ENCODE measurements at regions not wholly inside any gene's neighbourhood (a gene's known extent, or its start where the extent isn't known, plus 50 kb on each side); places are given as distances from the start of the nearest gene placed in this dataset.

DNA sequence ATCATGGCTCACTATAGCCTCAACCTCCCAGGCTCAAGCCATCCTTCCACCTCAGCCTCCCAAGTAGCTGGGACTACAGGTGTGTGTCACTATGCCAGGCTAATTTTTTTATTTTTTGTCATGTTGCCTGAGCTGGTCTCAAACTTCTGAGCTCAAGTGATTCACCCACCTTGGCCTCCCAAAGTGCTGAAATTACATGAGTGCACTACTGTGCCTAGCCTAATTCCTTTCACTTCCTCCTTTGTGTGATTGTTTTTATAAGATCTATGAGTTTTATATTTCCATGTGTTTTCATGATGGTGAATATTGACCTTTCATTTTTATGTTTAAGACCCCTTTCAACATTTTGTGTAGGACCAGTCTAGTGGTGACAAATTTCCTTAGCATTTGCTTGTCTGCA lies 55.2 kb upstream of the IL12B start:
- DNase-seq (ENCODE audit: low read depth, low spot score) = no peak

DNA sequence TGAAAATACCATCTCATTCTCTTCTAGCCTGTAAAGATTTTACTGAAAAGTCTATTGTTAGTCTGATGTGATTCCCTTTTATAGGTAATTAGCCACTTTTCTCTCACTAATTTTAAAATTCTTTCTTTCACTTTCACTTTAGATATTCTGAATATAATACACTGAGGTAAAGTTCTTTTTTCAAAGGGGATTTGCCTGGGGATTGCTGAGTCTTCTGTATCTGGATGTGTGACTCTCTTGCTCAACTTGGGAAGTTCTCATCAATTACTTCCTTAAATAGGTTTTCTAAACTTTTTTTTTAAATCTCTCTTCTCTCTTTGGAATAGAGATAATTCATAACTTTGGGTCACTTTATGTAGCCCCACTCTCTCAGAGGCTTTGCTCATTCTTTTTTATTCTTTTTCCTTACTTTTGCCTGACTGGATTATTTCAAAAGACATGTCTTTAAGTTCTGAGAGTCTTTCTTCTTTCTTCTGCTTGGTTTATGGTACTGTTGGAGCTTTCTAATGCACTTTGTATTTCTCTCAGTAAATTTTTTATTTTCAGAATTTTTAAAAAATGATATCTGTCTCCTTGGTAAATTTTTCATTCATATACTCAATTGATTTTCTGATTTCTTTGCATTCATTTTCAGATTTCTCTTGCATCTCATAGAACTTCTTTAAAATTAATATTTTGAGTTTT lies 55.9 kb upstream of the IL12B start:
- DNase-seq (ENCODE audit: low read depth, low spot score) = no peak

DNA sequence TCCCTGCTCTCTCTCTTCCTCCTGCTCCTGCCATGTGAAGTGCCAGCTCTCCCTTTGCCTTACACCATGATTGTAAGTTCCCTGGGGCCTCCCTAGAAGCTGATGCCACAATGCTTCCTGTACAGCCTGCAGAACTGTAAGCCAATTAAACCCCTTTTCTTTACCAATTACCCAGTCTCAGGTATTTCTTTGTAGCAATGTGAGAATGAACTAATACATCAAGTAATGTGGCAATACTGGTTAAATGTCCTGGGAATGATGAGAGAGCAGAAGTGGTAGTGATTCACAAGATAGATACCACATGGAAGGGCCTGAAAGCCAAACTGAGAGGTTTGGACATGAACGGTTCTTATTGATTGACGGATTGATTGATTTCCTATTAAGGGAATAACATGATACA lies 62.6 kb upstream of the IL12B start:
- no peak for DNase-seq (ENCODE audit: low read depth, low spot score)

DNA sequence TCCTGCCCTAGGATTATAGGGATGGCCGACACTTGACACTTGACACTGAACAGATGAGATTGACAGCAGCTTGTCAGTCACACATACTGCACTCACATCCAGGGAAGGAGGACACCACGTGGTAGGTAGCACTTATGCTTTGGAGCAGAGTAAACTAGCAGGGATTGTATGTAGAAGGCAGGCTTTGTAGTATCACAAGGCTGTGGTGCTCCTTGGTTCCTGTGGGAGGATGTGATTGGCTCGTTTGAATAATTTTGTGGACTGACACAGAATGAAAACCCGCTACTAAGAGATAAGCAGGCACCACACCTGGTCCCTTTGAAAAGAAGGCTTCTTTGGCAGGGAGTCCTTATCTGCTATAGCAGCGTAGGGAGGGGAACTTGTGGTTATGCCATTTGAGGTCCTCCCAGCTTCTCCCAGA lies 63.6 kb upstream of the IL12B start:
- no peak for DNase-seq (ENCODE audit: low read depth, low spot score)

DNA sequence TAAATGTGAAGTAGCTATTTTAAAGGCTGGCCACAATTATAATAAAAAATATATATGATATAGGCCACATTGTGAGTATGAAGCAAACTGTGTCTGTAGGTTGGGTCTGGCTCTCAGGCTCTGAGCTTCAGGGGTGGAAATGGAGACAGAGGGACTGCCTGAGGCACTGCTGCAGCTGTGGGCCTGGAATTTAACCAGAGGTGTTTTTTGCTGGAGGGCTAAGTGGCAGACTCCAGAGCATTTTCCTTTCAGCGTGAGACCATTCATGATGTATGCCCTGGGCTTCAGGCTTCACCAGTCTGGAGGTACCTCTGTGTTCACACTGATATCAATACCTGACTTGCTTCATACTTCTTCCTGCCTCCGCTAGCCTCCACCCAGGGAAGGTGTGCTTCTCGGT lies 64.9 kb upstream of the IL12B start:
- DNase-seq (ENCODE audit: low read depth, low spot score) = no peak

DNA sequence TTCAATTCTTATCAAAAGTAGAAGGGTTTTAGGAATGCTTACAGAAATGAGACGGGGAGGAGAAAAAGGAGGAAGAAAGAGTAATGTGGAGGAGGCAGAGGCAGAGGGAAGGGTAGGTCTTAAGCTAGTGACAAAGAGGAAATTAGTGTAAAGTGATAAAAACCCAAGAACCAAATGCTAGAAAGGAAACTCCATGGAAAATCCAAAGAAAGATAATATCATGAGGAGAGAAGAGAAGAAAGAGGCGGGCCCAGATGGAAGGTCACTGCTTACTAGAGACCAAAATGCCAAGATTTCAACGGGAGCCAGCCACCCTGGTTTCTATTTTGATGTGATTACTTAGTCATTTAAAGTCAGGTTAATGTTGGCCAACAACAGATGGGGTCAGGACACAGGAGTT lies 68.6 kb upstream of the IL12B start:
- no peak for DNase-seq (ENCODE audit: low read depth, low spot score)

DNA sequence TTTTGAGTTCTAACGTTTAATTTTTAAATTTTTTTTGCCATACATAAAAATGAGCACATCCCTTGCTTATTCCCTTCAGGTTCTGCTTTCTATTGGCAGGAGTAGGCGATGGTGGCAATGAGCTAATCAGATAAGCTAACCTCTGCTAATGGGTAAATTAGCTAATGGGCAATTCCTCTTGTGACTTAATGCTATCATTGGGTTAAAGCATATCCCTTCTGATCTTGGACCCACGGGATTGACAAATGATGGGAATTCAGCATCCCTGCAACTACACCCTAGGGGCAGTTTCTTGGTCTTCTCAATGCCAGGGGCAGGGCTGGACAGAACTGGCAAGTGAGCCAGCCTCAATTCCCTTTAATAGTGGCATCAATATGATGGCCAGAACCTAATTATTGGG lies 70.2 kb upstream of the IL12B start:
- DNase-seq (ENCODE audit: low read depth, low spot score) = no peak

DNA sequence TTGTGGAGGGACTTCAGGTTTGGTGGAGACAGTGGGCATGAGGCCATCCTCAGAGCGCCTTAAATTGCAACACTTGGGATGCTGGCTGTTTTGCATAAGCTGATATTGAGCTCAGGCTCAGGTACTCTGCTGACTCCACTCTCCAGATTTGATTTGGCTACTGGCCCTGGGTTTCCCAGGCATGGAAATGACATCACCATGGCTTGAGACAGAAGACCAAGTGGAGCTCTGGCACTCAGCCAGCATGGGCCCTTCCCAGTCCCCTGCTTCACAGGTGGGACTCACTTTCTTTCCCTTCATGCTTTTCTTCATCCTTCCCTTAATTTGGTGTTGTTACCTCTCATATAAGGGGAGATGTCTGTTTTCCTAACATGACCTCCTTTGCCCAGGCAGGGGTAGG lies 72.0 kb upstream of the IL12B start:
- DNase-seq (ENCODE audit: low read depth, low spot score) = no peak

DNA sequence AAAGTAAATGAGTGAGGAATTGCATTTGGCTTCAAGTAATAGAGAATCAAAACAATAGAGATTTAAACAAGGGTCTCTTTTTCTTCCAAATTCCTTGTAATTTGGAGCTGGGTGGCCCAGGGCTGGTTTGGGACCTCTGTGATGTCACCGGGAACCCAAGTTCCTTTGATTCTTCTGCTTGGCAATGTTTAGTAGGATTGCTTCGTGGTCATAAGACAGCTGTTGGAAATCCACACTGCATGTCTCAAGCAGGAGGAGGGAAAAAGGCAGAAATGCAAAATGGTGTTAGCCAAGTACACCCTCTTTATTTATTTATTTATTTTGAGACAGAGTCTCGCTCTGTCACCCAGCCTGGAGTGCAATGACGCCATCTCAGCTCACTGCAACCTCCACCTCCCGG lies 72.6 kb upstream of the IL12B start:
- no peak for DNase-seq (ENCODE audit: low read depth, low spot score)

DNA sequence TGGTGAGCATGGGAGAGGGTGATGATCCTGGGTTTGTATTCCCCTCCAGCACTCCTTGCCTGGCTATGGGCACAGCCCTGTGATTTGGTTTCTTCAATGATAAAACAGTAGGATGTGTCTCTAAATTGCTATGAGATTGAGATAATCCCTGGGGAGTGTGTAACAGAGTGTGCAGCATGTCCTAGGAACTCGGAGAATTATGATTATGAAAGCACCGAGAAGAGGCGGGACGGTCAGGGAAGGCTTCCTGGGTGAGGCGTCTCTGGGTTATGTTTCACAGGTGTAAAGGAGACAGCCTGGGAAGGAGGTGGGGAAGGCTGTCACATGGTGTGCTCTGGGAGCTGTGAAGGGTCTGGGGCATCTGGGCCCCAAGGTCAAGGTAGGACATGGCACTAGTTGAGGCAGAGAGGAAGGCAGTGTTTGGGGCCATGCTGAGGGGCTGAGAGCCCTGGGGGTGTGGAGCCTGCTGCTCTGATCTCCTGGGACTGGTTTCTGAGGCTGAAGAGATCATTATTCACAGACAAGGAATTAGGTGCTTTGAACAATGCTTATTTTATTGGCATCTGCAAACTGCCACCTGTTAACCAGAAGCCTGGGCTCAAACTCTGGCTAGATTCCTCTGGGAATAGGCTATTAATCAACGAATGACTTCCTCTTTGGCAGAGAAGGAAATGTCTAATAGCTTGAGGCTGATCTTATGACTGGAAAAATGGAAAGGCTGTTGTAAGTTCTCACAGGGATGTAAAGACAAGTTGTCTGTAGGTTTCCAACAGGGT lies 73.8 kb upstream of the IL12B start:
- DNase-seq (ENCODE audit: low read depth, low spot score) = no peak

DNA sequence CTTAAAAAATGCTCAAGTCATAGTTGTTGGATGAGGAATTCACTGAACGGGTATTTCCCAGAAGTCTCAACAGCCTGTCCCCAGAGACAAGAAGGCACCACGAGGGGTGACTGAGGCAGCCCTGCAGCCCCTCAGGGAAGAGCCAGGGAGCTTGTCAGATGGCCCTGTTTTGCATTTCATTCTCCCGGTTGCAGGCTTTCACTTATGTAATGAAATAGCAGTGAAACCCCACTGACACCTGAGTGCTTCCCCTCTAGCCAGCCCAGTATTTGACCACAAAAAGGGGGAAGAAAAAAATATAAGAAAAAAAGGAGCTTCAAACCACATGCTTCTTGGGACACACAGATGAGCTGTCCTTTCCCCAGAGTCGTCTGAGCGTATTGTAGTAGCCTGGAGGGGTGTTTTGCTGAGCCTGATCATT lies 75.3 kb upstream of the IL12B start:
- DNase-seq (ENCODE audit: low read depth, low spot score) = no peak

DNA sequence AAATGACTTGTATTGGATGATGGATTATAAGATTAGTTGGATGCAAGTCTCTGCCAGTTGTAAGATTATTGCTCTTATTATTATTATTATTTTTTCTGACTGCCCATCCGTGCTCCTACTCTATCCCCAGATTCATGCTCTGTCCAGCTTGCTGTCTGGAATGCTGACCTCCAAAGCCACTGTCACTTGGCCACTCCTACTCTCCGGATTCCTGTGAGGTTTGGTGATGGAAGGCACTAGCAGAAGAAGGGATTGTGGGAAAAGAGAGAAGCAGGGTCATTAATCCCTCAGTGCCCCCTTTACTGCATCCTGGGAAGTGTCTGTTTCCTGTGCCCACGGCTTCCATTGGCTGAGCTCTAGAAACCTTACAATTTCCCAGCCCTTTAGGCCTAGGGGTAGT lies 76.3 kb upstream of the IL12B start:
- DNase-seq (ENCODE audit: low read depth, low spot score) = no peak

DNA sequence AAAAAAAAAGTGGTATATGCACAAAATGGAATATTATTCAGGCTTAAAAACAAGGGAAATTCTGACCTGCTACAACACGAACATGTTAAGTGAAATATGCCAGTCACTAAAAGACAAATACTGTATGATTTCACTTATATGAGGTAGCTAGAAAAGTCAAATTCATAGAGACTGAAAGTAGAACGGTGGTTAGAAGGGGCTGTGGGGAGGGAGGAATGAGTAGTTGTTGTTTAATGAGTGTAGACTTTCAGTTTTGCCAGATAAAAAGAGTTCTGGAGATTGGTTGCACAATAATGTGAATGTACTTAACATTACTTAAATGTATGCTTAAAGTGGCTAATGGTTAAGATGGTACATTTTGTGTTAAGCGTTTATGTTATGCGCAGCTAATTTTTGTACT lies 79.5 kb upstream of the IL12B start:
- DNase-seq (ENCODE audit: low read depth, low spot score) = no peak

DNA sequence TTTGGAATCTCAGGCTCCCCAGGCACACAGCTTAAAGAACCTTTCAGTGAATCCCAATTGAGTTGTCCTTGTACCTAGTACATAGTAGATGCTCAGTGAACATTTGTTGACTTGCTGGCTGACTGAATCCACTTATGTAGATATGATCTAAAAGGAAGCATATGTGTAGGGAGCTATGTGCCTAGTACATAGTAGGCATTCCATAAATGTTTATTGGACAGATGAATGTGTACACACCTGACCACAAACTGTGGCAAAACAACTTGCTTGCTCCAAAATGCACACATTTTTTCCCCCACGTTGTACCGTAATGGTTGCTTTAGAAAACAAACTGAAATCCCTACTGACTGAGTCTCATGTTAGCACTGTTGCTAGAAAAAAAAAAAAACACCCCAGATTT lies 80.2 kb upstream of the IL12B start:
- DNase-seq (ENCODE audit: low read depth, low spot score) = no peak

DNA sequence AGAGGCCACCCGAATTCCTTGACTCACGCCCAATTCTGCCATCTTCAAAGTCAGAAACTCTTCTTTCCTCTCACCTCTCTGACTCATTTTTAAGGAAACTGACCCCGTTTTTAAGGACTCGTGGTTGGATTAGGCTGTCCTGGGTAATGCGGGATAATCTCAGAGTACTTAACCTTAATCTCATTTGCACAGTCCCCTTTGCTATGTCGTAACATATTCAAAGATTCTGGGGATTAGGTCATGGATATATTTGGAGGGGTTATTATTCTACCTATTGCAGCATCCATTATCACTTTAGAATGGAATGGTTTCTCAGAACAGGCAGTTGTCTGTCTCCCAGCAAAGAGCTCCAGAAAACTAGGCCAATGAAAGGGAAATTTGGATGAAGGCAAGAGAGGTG lies 80.8 kb upstream of the IL12B start:
- no peak for DNase-seq (ENCODE audit: low read depth, low spot score)

DNA sequence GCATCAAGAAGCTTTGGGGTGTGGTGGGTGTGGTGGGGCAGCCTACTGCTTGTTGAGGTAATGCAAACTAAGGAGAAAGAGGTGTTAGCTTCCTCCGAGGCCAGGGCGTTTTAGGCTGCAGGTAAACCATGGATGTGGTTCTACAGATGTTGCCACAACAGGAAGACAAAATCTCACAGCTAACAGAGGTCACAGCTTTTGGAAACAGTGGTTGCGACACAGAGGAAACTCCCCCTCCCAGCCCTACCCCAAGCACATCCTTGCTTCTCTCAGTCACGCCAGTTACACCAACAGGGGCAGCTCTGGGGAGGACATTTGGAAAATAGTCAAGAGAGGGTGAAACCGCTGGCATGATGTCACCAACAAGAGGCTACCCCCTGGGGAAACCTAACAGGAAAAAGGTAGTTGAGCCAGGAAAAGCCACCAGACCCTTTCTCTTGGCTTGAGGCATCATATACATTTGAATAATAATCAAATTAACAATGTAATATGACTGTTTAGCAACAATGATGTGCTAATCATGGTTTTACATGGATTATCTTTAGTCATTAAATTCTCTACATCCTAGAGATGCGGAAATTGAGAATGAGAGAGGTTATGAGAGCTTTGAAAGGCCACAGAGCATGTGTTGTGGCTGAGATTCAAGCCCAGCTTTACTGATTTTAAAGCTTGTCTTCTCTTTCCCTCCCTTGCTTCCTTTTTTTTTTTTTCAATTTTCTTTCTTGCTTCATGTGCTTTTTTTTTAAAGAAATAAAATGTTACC lies 82.2 kb upstream of the IL12B start:
- peak; percentile 12 for DNase-seq (ENCODE audit: low read depth, low spot score)

DNA sequence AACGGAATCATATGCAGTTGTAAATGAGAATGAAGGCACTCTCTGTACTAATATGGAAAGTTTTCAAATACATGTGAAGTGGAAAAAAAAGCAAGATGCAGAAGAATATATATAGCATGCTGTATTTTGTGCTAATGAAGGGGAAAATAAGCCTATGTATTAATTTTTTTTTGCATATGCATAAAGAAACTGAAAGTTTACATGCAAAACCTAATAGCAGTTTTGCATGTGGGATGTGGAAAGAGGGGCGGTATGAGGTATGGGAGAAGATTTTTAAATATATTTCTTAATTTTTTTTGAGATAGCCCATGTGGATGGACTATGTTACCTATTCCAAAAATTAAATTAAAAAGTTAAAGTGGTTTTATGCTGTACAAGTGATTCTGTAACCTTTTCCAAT lies 83.7 kb upstream of the IL12B start:
- no peak for DNase-seq (ENCODE audit: low read depth, low spot score)

DNA sequence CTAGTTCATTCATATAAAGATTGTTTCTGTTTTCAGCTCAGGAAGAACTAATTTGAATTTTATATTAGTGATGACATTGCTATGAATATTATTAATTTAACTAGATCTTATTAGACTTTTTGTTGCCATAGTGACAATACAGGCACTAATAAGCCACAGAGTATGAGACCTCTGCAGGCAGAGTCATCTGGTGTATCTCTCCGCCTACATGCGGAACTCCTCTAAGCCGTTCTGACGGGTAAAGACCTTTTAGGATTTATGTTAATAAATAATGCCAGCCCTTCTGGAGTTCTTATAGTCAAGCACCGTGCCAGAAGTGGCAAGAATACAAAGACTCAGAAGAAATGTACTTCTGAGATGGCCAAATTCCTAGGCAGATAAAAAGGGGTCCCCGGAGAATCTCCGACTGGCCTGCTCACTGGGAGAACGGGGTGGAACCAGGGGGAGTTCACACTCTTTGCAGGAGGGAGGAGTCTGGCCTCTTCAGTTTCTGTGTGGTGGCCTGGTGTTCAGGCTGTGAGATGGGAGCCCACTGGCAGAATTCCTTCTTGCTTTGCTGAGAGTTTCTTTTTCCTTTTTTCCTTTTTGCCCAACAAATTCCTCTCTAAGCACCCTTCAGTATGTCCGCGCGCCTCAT lies 85.1 kb upstream of the IL12B start:
- no peak for DNase-seq (ENCODE audit: low read depth, low spot score)

DNA sequence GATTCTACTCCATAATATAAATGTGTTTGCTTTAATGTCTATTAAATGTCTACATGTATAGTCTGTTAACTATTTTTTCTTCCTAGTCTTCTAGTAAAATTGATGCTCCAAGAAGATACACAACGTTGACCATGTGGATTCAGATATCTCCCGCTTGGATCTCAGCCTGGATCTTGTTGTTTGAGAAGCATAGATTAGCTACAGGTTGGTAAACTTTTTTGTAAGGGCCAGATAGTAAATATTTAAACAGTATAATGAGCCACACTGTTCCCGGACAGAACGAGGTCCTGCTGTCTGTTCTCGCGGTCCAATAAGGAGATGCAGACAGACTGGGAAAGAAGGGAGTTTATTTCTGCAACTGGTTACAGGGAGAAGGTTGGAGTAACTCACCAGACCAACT lies 86.2 kb upstream of the IL12B start:
- no peak for DNase-seq (ENCODE audit: low read depth, low spot score)

DNA sequence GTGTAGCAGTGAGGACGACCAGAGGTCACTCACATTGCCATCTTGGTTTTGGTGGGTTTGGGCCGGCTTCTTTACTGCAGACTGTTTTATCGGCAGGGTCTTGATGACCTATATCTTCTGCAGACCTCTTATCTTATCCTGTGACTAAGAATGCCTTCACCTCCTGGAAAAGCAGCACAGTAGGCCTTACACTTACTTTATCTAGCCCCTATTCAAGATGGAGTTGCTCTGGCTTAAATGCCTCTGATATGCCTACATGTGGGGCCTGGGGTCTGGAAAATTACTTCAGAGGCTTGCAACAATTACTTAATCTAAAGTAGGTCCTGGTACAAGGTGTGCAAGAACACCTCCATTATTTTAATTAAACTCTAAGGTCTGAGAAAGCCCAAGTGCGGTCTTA lies 86.9 kb upstream of the IL12B start:
- DNase-seq (ENCODE audit: low read depth, low spot score) = no peak

DNA sequence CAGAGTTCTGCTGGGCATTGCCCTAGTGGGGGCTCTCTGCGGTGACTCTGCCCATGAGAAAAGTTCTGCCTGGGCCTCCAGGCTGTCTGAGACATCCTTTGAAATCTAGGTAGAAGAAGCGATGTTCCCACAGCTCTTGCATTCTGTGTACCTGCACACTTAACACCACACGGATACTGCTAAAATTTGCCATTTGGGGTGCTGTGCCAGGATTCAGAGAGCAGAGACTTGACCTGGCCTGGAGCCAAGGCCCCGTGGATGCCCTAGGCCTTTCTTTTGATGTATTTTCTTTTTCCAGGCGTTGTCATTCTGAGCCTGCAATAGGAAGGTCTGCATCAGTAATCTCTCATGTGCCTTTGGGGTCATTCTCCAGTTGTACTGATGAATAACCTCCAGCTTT lies 89.3 kb upstream of the IL12B start:
- DNase-seq (ENCODE audit: low read depth, low spot score) = no peak

DNA sequence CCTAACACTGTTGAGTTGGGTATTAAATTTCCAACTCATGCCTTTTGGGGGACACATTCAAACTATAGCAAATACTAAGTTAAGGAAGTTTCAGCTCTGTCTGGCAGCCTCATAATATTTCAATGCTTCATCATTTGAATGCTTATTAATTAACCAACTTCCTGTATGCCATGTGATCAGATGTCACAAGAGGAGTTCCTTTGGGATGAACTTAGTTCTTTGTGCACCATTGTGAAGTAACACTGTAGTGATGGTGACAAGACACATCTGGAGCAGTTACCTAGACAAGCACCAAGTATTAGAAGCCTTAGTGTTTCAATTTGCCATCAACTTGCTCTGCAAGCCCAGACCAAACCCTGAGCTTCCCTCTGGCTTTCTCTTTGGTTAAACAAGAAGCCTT lies 90.7 kb upstream of the IL12B start:
- DNase-seq (ENCODE audit: low read depth, low spot score) = no peak

Measured in iPS DF 19.7 (cell line).